ENCODE measurements at regions not wholly inside any gene's neighbourhood (a gene's known extent, or its start where the extent isn't known, plus 50 kb on each side); places are given as distances from the start of the nearest gene placed in this dataset.

DNA sequence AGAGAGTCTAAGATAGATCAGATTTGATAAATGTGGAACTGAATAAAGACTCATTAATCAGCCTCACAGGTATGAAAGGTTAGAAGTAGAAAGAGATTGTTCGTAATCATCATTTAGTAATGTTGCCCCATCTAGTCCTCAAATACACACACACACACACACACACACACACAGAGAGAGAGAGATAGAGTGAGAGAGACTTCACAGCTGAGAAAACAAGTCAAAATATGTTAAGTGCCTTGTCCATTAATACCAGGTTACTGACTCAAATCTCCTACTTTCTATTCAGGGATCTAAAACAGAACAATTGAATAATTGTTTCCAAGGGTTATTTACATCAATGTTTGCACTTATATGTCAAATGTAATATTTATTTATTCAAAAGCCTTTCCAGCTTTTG, 284.6 kb downstream of the MRPS30 start:
- TF ChIP-seq EZH2 (IDR thresholded peaks at IDR 0.05; ENCODE audit: low read depth) (no peak), CTCF (conservative IDR thresholded peaks at IDR 0.05) (no peak)
